ENCODE measurements at regions not wholly inside any gene's neighbourhood (a gene's known extent, or its start where the extent isn't known, plus 50 kb on each side); places are given as distances from the start of the nearest gene placed in this dataset.

DNA sequence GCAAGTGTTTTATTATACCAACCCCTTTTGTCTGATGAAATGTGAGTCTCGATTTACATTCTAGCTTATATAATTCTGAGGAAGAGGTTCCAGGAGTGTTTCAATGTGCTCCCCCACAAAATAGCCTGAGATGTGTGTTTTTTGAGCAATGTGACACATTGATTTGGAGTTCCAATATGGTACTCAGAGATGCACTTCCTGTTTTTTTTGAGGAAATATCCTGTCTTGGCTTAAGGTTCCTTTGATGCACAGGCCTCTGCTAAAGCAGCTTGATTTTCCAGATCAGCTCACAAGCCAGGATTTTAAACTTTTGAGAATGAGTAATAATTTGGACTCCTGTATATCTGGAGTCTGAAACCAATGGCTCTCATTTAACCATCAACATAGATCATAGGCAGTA, 221.4 kb downstream of the ACTR3 start:
- TF ChIP-seq, protein P1, sequence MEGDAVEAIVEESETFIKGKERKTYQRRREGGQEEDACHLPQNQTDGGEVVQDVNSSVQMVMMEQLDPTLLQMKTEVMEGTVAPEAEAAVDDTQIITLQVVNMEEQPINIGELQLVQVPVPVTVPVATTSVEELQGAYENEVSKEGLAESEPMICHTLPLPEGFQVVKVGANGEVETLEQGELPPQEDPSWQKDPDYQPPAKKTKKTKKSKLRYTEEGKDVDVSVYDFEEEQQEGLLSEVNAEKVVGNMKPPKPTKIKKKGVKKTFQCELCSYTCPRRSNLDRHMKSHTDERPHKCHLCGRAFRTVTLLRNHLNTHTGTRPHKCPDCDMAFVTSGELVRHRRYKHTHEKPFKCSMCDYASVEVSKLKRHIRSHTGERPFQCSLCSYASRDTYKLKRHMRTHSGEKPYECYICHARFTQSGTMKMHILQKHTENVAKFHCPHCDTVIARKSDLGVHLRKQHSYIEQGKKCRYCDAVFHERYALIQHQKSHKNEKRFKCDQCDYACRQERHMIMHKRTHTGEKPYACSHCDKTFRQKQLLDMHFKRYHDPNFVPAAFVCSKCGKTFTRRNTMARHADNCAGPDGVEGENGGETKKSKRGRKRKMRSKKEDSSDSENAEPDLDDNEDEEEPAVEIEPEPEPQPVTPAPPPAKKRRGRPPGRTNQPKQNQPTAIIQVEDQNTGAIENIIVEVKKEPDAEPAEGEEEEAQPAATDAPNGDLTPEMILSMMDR (IDR thresholded peaks at IDR 0.05), result no peak
- TF ChIP-seq POLR2A (IDR thresholded peaks at IDR 0.05), result no peak
